Astrocyte of the cerebellum (primary cell): ENCODE measurements at regions not wholly inside any gene's neighbourhood (a gene's known extent, or its start where the extent isn't known, plus 50 kb on each side); places are given as distances from the start of the nearest gene placed in this dataset.

Experiments used
- DNase-seq: peaks from one replicate; pipeline ENCODE4 v3.0.0-alpha.2; 2011; ENCODE audit warnings: low read depth
- H3K4me3 ChIP-seq: 2 replicates; pipeline ENCODE4 v1.5.1; 2011; ENCODE audit warnings: mild to moderate bottlenecking, low read depth, low read length, moderate library complexity
- in situ Hi-C: cut with HindIII; loops from 2 replicates; pipeline ENCODE4 v1.10.0; 2017; ENCODE audit warnings: low sequenced_read_pairs
- TF ChIP-seq, protein P1 (sequence below): IDR thresholded peaks from 2 replicates; pipeline ENCODE4 v1.5.1; 2012; ENCODE audit warnings: low read length, low read depth, moderate library complexity, mild to moderate bottlenecking; ENCODE audit errors: missing control alignments

- no peak overlapping the region for H3K4me3 ChIP-seq
- no peak for DNase-seq
- in situ Hi-C loops, result no loop called here
- TF ChIP-seq, protein P1, sequence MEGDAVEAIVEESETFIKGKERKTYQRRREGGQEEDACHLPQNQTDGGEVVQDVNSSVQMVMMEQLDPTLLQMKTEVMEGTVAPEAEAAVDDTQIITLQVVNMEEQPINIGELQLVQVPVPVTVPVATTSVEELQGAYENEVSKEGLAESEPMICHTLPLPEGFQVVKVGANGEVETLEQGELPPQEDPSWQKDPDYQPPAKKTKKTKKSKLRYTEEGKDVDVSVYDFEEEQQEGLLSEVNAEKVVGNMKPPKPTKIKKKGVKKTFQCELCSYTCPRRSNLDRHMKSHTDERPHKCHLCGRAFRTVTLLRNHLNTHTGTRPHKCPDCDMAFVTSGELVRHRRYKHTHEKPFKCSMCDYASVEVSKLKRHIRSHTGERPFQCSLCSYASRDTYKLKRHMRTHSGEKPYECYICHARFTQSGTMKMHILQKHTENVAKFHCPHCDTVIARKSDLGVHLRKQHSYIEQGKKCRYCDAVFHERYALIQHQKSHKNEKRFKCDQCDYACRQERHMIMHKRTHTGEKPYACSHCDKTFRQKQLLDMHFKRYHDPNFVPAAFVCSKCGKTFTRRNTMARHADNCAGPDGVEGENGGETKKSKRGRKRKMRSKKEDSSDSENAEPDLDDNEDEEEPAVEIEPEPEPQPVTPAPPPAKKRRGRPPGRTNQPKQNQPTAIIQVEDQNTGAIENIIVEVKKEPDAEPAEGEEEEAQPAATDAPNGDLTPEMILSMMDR, result no peak
These were observed 404.7 kb downstream of the LMO4 start for GRCh38 chr1:87733386-87733785.

- TF ChIP-seq, protein P1, result no peak
- in situ Hi-C loops, result no loop called here
- H3K4me3 ChIP-seq, result no peak overlapping the region
- DNase-seq, result no peak
These were observed 407.1 kb downstream of the LMO4 start for GRCh38 chr1:87735750-87736149.

GRCh38 chr1:87739141-87739540, 410.5 kb downstream of the LMO4 start:
- TF ChIP-seq, protein P1, result no peak
- H3K4me3 ChIP-seq, result no peak overlapping the region
- no peak for DNase-seq
- in situ Hi-C loops, result no loop called here

DNA sequence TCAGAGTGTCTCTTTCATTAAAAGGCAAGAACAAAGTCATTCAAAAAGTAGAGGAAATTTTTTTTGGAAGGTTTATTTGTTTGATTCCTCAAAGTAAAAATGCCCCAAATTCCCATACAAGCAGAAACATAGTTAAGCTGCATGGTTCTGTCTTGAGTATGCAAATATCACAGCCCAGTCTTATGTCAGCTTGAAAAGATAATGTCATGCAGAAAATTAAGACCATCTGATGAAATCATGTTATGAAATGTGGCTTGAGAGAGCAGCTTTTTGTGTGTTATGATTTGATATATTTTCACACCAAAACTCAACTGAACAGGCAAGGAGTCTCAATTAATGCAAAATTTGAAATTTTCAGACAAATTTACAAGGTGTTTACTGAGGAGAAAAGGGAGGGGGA, 411.0 kb downstream of the LMO4 start:
- in situ Hi-C loops, result no loop called here
- TF ChIP-seq, protein P1, result no peak
- no peak for DNase-seq
- no peak overlapping the region for H3K4me3 ChIP-seq

- no peak for DNase-seq
- in situ Hi-C loops, result no loop called here
- H3K4me3 ChIP-seq, result no peak overlapping the region
- TF ChIP-seq, protein P1, result no peak
These were observed 414.6 kb downstream of the LMO4 start for GRCh38 chr1:87743256-87743655.

GRCh38 chr1:87744056-87744455, 415.4 kb downstream of the LMO4 start:
- DNase-seq, result no peak
- H3K4me3 ChIP-seq, result no peak overlapping the region
- in situ Hi-C loops, result no loop called here
- TF ChIP-seq, protein P1, result no peak

GRCh38 chr1:87744763-87745162, 416.1 kb downstream of the LMO4 start:
- TF ChIP-seq, protein P1, result no peak
- no peak for DNase-seq
- H3K4me3 ChIP-seq, result no peak overlapping the region
- in situ Hi-C loops, result no loop called here
